Upper lobe of left lung (tissue), 4 donors: ENCODE measurements at regions not wholly inside any gene's neighbourhood (a gene's known extent, or its start where the extent isn't known, plus 50 kb on each side); places are given as distances from the start of the nearest gene placed in this dataset.

ENCODE experiments used
- CTCF ChIP-seq, 6 experiments: fragments of 450-650 bp in 4 of 6; fragments of 200-600 bp in 2 of 6; sonication (generic) in 2 of 6; IDR thresholded peaks; one replicate each; pipeline ENCODE4 v1.5.1; 2016 to 2019; ENCODE audit warnings: antibody characterized with exemption in 6 of 6
- POLR2AphosphoS5 ChIP-seq, 2 donors: sonication (generic); formaldehyde crosslinking; IDR thresholded peaks; one replicate each; pipeline ENCODE4 v1.5.1; 2017; ENCODE audit warnings: antibody characterized with exemption in 2 of 2

- no peak for TF ChIP-seq POLR2AphosphoS5 (IDR thresholded peaks at IDR 0.05)
- TF ChIP-seq CTCF (IDR thresholded peaks at IDR 0.05): no peak
Measured at GRCh38 chr6:100101644-100102043, 107.6 kb upstream of the MCHR2 start.
